Left lung (tissue), 4 donors: ENCODE measurements at regions not wholly inside any gene's neighbourhood (a gene's known extent, or its start where the extent isn't known, plus 50 kb on each side); places are given as distances from the start of the nearest gene placed in this dataset.

Source experiments
- ATAC-seq: fragments of 200-7000 bp; cut with Tn5 transposase; one replicate; pipeline ENCODE4 v1.9.1; 2020; ENCODE audit warnings: moderate library complexity
- DNase-seq, 4 donors: peaks; one replicate each; pipeline ENCODE4 v3.0.0-alpha.2; 2013 to 2020
- H3K27ac ChIP-seq, 2 donors: fragments of 200-600 bp; sonication (generic) in 1 of 2; one replicate each; pipeline versions ENCODE4 v1.5.0 to v1.8.0; 2020 to 2021
- H3K27me3 ChIP-seq, 2 donors: fragments of 200-600 bp; sonication (generic) in 1 of 2; one replicate each; pipeline versions ENCODE4 v1.5.0 to v1.8.0; 2020 to 2021
- H3K36me3 ChIP-seq, 2 donors: fragments of 200-600 bp; sonication (generic) in 1 of 2; one replicate each; pipeline versions ENCODE4 v1.5.0 to v1.8.0; 2020 to 2021
- H3K4me1 ChIP-seq, 2 donors: fragments of 200-600 bp; one replicate each; pipeline ENCODE4 v1.8.0; 2021
- H3K4me3 ChIP-seq, 2 donors: fragments of 200-600 bp; sonication (generic) in 1 of 2; one replicate each; pipeline versions ENCODE4 v1.5.0 to v1.8.0; 2020 to 2021; ENCODE audit warnings: mild to moderate bottlenecking in 1 of 2
- H3K9me3 ChIP-seq, 2 donors: fragments of 200-600 bp; sonication (generic) in 1 of 2; one replicate each; pipeline versions ENCODE4 v1.5.0 to v1.8.0; 2020 to 2021
- intact Hi-C, 2 donors: fragments of 100-400 bp; cut with DNase I; formaldehyde crosslinking; loops; one replicate each; pipeline versions ENCODE4 v1.11.2 to v1.14.2; 2022
- TF ChIP-seq, protein P1 (sequence below), 2 donors: fragments of 200-600 bp; sonication (generic) in 1 of 2; IDR thresholded peaks; one replicate each; pipeline versions ENCODE4 v1.5.0 to v1.8.0; 2021; ENCODE audit warnings: antibody characterized with exemption in 2 of 2
- donor health status: DM: no; HTN: yes; CAD: no.
- donor health status: DM: no; HTN: no; CAD: no.

DNA sequence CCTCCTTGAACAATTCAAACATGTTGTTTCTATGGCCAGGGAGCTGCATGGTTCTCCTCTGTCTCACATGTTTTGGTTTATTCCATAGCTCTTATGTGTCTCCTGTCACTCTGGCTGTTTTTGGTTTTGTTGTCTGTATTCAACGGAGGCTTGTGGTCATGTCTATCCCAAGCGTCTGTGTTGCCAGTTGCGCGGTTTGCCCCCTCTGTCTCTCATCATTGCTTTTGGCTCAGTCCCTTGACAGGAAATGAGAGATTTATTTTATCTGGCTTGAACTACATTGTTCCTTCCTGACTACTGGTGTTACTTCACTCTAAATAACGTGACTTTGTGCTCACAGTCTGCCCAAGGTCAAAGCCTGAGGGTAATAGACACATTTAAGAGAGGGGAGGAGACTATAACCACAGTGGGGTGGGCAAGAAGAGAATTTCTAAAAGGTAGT lies 96.4 kb upstream of the SOX5 start:
- intact Hi-C loops: no loop called here
- DNase-seq (peak in 1 of 4 donors; percentile 9), ATAC-seq (no peak)
- TF ChIP-seq, protein P1, sequence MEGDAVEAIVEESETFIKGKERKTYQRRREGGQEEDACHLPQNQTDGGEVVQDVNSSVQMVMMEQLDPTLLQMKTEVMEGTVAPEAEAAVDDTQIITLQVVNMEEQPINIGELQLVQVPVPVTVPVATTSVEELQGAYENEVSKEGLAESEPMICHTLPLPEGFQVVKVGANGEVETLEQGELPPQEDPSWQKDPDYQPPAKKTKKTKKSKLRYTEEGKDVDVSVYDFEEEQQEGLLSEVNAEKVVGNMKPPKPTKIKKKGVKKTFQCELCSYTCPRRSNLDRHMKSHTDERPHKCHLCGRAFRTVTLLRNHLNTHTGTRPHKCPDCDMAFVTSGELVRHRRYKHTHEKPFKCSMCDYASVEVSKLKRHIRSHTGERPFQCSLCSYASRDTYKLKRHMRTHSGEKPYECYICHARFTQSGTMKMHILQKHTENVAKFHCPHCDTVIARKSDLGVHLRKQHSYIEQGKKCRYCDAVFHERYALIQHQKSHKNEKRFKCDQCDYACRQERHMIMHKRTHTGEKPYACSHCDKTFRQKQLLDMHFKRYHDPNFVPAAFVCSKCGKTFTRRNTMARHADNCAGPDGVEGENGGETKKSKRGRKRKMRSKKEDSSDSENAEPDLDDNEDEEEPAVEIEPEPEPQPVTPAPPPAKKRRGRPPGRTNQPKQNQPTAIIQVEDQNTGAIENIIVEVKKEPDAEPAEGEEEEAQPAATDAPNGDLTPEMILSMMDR (IDR thresholded peaks at IDR 0.05): no peak
- Histone ChIP-seq H3K36me3 (no peaks in the 10 kb centered on the region), H3K4me1 (no peaks in the 10 kb centered on the region), H3K9me3 (peaks cover 0 to 11% of the 10 kb centered on the region in 2 donors), H3K27ac (no peak overlapping the region), H3K4me3 (no peak overlapping the region), H3K27me3 (no peaks in the 10 kb centered on the region)

DNA sequence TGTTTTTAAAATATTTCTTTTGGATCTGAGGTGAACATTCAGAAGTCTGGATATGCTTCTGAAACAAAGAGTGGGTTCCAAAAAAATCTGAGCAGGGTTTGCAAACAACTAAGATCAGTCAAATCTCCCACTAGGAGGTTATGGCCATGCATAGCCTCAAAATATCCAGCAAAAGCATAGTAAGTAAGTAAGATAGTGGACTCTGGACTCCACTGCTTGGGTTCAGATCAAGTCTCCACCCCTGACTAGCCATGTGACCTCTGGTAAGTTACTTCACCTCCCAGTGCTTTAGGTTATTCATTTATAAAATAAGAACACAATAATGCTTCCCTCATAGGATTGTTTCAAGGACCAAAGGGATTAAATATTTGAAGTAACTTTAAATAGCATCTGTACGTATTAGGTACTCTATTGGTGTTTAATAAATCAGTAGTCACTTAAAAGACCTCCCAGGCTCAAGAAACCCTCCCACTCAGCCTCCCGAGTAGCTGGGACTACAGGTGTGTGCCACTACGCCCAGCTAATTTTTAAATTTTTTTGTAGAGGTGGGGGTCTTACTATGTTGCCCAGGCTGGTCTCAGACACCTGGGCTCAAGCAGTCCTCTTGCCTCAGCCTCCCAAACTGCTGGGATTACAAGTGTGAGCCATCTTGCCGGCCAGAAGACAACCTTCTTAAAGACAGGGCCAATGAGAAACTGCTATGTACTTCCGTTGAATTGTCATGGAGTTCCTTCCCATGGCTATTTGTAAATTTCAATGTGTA lies 95.7 kb upstream of the SOX5 start:
- H3K9me3 ChIP-seq: peaks cover 0 to 11% of the 10 kb centered on the region in 2 donors
- no peak overlapping the region for H3K4me3 ChIP-seq
- no peak overlapping the region for H3K27ac ChIP-seq
- TF ChIP-seq, protein P1 (IDR thresholded peaks at IDR 0.05): no peak
- DNase-seq: no peak
- H3K36me3 ChIP-seq: no peaks in the 10 kb centered on the region
- H3K4me1 ChIP-seq: no peaks in the 10 kb centered on the region
- intact Hi-C loops: no loop called here
- no peaks in the 10 kb centered on the region for H3K27me3 ChIP-seq
- ATAC-seq: no peak

GRCh38 chr12:24042651-24043050 lies 93.2 kb upstream of the SOX5 start:
- DNase-seq (no peak), ATAC-seq (no peak)
- Histone ChIP-seq H3K27ac (no peak overlapping the region), H3K4me3 (no peak overlapping the region), H3K4me1 (no peaks in the 10 kb centered on the region), H3K36me3 (no peaks in the 10 kb centered on the region), H3K27me3 (no peaks in the 10 kb centered on the region), H3K9me3 (no peaks in the 10 kb centered on the region)
- intact Hi-C loops: no loop called here
- TF ChIP-seq, protein P1 (IDR thresholded peaks at IDR 0.05): no peak

DNA sequence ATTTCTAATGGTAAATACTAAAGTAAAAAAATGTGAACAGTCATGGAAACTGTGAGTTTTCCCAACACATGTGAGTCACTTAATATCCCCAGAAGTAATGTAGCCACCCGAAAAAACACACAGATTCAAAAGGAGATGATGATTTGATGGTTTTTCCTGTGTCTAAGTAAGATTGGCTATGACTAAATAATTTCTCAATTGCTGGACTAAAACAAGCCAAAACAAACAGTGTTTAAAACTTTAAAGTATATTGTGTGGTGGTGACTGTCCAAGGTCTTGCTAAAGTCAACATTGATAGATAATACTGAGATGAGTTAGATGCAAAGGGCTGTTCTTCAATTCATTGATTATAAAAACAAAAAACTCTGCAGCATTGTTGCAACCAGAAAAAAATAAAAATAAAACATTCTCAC lies 89.6 kb upstream of the SOX5 start:
- intact Hi-C loops: no loop called here
- DNase-seq (peak in 1 of 4 donors; percentile 13), ATAC-seq (peak; percentile 40)
- TF ChIP-seq, protein P1 (IDR thresholded peaks at IDR 0.05): no peak
- Histone ChIP-seq H3K36me3 (no peaks in the 10 kb centered on the region), H3K4me3 (no peak overlapping the region), H3K4me1 (no peaks in the 10 kb centered on the region), H3K9me3 (no peaks in the 10 kb centered on the region), H3K27ac (no peak overlapping the region), H3K27me3 (no peaks in the 10 kb centered on the region)

DNA sequence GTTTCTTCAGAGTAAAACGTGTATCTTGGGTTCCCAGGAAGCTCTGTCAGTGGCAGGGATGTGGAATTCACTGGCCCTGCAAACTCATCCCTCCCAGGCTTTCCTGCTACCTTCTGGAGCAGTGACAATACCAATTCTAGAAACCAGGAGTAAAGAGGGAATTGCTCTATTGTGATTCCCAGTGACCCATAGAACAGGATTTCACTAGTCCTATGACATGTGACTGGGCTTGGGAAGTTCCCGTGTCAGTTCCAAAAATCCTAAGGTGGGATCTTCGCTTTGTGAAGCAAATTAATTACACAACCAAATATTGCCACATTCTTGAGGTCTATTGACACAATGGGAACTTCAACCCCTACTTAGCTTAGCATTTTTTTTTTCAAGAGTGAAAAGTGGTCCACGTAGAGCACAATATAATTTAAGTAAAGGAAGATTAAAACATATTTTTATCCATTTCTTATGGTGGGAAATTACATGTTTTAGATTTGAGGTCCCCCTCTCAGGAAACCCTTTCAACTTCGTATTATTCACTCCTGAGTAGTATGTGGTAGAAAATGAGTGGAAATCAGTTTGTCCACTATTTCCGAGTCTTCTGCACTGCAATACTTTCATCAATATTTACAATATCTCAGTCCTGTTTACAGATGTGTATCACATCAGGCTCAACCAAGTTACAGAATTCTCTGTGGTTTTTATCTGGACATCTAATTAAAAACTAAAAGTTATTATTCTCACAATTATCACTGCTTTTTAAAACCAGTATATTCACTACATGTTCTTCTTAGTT lies 88.9 kb upstream of the SOX5 start:
- TF ChIP-seq, protein P1 (IDR thresholded peaks at IDR 0.05): no peak
- no peak for ATAC-seq

More for the DNA sequence above, 88.9 kb upstream of the SOX5 start:
- no peaks in the 10 kb centered on the region for H3K4me1 ChIP-seq
- no peak overlapping the region for H3K4me3 ChIP-seq
- intact Hi-C loops: no loop called here
- H3K36me3 ChIP-seq: no peaks in the 10 kb centered on the region
- no peak overlapping the region for H3K27ac ChIP-seq
- DNase-seq: no peak
- no peaks in the 10 kb centered on the region for H3K27me3 ChIP-seq
- no peaks in the 10 kb centered on the region for H3K9me3 ChIP-seq
